ENCODE measurements at regions not wholly inside any gene's neighbourhood (a gene's known extent, or its start where the extent isn't known, plus 50 kb on each side); places are given as distances from the start of the nearest gene placed in this dataset.
"Not testable (repeated sequence)": the region's sequence is repeated elsewhere in the genome, so short reads cannot be mapped to it uniquely, and the experiment has no call there.

DNA sequence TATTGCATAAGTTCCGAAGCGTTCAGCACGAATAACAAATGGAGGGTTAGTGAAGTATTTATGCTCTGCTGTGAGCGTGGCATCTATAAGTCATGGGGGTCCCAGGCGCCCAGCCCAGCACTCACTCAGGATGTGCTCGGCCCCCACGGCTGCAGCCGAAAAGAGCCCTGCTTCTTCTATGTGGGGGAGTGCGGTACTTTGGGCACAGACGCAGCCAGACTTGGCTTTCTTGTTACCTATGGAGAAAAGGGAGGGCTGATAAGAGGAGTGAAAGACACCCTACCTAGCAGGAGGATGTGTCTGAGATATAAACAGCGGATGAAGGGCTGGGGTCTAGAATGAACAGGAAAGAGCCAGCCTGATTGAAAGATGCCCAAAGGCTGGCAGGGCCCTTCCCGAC lies 51.4 kb downstream of the MRPL36 start:
- peak; percentile 22 for DNase-seq

DNA sequence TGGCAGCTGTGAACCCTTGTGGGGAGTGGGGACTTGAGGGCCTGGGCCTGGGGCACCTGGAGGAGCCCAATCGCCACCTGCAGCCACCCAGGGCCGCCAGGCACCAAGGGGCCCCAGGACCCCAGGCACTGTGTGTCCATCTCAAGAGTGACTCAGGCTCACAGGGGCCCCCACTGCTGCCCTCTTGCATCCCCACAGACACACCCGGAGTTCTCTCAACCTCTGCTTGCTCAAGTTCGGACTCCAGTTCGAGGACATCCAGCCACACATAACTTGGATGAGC lies 51.9 kb downstream of the MRPL36 start:
- peak; percentile 38 for DNase-seq

DNA sequence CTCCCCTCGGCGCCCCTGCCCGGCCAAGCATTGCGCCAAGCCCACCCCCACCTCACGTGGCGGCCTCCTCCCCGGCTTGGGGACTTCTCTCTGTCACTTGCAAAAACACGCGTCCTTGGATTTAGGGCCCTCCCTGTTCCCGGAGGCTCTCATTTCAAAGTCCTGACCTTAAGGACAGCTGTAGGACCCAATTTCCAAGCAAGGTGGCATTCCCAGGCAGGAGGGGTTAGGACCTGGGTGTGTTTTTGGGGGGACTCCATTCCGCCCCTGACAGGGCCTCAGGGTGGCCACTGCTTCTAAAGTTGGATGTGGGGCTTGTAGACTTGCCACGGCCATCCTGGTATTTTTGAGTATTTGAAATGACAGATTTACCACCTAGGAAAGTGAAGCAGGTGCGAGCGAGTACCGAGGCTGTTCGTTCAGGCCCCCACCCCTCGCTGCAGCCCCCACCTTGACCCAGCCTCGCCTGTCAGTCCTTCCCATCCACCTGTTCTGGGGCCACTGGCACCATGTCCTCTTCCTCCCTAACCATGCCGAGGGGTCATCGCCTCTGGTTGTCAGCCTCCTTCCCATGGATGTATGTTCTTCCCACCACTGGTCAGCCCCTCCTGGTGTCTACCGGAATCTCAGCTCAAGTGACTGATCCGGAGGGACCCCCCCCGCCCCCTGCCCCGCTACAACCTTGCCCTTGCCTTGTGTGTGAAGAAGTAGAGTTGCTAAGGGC lies 52.4 kb downstream of the MRPL36 start:
- DNase-seq, result peak; percentile 43

GRCh38 chr5:1746371-1747078 lies 53.1 kb downstream of the MRPL36 start:
- peak; percentile 51 for DNase-seq

- peak; percentile 42 for DNase-seq
Observed at GRCh38 chr5:1745796-1746370, 53.8 kb downstream of the MRPL36 start.

DNA sequence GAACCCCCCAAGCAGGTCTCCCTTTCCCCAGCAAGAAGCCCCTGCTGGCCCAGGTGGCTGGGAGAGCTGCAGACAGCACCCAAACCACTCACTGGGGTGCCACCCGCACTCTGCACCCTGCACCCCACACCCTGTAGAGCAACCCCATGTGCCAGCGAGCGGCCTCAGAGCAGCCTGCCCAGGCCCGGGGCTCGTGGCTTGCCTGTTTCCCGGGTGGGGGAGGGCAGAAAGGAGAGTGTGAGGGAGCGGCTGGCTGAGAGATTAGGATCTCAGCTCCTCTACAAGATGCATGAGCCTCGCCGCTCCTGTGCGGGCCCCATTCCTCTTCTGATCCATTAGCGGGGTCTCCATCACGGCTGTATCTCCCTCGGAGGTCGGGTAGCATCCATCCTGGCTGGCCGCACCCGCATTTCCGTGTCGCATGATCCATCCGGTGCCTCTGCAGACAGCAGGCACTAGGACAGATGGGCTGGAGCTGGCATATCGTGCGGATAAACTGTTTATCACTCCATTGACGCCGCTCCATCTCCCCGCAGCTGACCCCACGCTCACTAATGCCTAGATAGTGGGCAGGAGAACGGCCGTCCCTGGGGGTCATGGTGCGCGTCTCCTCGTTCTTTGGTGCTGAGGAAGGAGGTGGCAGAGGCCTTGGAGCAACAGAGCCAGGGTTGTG lies 54.4 kb downstream of the MRPL36 start:
- peak; percentile 47 for DNase-seq

DNA sequence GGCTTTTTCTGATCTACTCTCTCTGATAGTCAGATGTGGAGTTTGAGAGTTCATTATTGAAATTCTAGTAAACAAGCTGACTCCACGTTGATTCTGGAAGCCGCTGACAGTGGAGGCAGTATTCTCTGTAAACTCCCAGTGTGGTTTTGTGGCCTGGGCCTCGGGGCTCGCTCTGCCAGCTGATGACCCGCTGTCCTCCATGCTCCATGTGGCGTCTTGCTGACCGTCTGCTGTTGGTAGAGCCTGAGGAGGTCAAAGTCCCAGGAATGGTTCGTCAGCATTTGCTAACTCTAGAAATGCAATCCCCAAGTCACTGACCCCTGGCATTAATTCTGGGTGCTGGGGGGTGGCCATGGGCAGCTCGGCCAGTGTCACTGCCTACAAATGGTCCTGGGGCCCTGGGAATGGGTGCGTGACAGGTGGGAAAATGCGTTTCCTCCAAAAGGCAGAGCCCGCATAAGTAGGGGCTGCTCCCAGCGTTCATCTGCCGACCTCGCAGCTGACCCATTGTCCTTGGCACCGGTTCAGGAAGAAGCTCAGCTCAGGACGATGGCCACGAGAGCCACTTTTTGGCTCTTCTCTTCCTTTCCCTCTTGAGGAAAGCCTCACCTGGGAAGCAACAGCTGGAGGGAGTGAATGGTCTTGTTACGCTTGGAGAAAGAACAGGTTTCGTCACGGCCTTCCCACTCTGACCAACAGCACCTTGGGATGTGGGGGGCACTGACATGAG lies 55.1 kb downstream of the MRPL36 start:
- DNase-seq, result peak; percentile 31

DNA sequence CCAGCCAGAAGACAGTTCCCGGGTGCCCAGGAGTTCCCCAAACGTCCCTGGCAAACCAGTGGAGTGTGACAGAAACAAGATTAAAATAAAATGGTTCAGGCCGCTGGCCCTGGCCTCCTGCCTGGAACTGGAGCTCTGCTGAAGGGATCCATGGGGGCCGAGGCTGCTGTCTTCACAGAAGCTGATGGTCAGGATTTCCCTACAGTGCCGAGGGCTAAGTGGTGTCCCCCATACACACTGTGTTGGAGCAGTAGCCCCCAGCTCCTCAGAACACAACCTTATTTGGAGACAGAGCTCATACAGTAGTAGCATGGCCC lies 55.9 kb downstream of the MRPL36 start:
- peak; percentile 37 for DNase-seq

DNA sequence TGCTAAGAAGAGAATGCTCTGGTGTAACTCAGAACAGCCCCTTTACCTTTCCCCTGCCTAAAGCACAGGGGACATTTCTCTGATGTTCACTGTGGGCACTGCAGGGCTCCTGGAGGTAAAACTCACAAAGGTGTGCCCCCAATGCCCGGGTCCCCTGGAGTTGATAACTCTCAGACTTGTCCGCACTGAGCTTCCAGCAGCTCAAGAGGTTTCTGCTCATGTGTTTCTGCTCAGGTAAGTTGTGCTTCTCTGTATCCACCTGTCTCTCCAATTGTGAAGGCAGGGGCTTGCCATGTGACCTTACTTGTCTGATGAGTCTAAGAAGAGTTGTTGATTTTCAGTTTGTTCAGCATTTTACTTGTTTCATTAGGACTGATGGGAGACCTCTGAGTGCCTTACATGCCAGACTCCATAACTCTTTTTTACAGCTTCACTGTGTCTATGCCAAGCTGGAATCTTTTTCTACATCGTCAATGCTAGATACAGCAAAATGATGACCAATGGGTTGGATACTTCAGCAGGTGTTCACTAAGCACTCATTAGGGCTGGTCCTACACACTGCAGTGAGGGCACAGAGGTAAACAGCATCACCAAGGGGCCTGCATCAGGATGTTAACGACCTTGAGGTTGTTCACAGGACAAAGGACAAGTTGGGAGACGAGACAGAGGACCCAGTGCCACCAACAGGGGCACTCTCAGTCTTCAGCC lies 56.4 kb downstream of the MRPL36 start:
- DNase-seq, result peak; percentile 39

- peak; percentile 47 for DNase-seq
Observed at GRCh38 chr5:1737790-1738405, 61.7 kb downstream of the MRPL36 start.

- peak; percentile 47 for DNase-seq
Observed at GRCh38 chr5:1736889-1737711, 62.5 kb downstream of the MRPL36 start.

DNA sequence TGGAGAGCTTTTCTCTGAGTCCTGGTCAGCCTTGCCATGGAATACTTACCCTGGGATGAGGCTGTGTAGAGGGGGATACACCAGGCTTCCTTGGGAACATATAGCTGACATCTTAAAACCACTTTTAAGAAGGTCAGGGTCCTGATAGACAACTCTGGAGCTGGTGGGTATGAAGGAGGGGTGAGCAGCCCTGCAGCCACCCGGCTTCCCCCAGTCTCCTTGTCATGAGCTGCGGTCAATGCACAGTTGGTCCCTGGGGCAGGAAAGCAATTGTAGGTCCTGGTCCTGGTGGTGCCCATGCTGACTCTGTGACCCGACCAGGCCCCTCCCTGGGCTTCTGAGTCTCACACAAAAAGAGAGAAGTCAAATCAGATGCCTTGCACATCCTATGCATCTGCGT lies 63.6 kb downstream of the MRPL36 start:
- DNase-seq, result no peak

DNA sequence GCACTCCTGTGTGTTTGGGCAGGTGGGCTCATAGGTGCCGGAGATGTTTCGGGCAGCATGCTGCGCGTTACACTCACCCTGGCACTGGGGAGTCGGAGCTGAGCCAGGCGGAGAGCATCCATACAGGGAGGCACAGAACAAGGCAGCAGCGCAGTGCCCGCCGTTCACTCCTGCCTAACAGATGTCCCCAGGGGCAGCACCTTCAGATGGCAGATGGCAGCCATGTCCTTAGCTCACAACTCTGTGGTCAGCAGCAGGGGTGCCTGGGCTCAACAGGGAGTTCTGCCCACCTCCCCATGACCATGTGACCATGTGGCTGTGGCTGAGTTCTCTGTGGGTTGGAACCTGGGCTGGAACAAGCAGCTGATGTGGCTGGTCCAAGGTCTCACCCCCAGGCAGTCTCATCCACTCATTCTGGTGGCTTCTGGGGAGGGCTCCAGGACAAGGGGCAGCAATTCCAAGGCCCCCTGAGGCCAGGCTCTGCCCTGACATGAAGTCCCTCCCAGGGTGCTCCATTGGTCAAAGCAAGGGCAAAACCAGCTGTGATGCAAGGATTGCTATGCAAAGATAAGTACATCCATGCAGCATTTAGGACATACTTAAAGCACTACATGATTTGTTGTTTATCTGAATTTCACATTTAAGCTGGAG lies 64.2 kb downstream of the MRPL36 start:
- peak; percentile 48 for DNase-seq

DNA sequence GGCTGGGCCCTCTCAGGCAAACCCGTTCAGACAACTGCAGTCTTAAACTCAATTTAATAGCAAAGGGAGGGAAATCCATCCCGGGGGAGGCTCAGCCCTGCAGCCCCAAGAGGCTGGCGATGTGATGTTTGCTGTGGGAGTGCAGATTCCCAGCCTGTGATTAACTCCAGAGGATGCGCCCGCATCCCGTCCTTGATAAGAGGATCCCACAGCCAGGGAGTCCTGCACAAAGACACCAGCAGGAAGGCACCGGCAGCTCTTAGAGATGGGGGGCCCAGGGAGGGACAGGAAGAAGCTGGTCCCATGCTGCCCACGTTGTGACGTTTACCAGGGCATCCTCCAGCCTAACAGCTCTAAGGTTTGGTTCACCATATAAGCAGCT lies 64.7 kb downstream of the MRPL36 start:
- no peak for DNase-seq

DNA sequence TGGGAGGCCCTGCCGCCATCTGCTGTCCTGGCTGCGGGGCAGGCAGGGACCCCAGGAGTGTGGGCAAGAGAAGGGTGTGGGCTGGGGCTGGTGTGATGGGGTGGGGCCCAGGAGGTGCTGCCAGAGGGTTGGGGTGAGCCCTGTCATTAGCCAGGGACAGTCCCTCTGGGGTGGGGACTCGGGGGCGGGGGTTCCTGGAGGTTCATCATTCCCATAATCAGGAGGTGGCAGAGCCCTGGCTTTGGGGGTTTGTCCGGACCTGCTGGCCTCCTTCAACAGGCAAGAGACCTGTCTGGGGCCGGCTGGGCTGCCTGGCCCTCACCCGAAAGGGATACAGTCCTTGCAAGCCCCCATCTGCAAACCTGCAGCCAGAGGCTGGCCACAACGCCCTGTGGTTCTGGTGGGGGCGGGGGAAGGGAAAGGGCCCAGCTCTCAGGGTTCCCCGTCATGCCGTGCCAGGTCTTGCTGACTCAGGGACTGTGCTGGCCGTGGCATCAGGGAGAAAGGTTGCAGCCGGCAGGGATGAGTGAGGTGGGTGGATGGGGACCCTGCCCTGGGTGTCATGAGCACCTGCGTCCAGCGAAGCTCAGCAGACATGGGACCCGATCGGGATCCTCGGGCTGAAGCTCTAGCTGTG lies 65.2 kb downstream of the MRPL36 start:
- DNase-seq, result peak; percentile 44

DNA sequence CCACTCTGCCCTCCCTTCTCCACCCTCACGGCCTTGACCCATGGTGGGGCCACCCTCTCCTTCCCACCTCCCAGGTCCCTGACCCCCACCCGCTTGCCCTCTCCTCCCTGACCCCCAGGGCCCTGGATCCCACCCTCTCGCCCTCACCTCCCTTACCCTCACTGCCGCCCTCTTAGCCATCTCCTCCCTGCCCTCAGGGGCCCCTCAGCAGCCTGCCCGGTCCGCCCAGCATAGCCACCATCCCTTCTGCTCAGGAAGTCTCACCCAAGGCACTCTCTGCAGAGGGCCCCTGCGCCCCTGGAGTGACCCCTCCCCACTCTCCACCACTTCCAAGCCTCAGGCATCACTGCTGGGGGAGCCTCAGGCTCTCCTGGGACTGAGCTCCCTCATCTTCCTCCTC lies 66.3 kb downstream of the MRPL36 start:
- DNase-seq, result peak; percentile 37

DNA sequence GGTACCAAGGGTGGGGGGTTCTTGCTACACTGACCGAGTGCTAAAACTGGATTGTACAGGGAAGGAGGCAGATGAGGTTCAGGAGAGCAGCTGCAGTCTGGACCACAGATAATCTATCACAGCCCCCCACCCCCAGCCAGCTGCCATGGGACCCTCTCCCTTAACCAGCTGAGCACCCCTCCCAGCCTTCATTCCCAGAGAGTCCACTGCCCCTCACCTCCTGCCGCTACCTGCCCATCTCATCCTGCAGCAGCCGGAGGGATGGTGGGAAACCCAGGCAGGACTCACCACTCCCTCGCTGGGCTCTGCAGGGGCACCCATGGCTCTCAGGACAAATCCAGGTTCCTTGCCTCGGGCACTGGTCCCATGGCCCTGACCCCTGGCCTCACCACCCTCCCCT lies 66.7 kb downstream of the MRPL36 start:
- peak; percentile 21 for DNase-seq

- DNase-seq, result peak; percentile 46
Observed at GRCh38 chr5:1732238-1732941, 67.2 kb downstream of the MRPL36 start.

DNA sequence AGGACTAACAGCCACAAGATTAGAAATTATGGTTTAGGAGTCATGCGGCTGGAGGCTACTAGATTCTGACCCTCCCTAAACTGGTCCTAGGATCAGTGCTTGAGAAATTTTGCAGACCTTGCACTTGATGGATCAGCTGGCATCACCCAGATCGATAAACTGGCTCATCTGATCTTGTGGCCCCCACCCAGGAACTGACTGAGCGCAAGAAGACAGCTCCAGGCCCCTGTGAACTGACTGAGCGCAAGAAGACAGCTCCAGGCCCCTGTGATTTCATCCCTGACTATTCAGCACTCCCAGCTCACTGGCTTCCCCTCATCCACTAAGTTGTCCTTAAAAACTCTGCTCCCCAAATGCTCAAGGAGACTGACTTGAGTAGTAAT lies 67.8 kb downstream of the MRPL36 start:
- DNase-seq, result not testable (repeated sequence)

Measured in islet precursor cell (in vitro differentiated cells).